Tibial nerve (tissue), 4 donors: ENCODE measurements at regions not wholly inside any gene's neighbourhood (a gene's known extent, or its start where the extent isn't known, plus 50 kb on each side); places are given as distances from the start of the nearest gene placed in this dataset.

ENCODE experiments used
- DNase-seq, 2 donors: peaks; one replicate each; pipeline ENCODE4 v3.0.0-alpha.2; 2019; ENCODE audit warnings: low spot score in 2 of 2
- H3K27ac ChIP-seq, 4 donors: fragments of 200-600 bp; sonication (generic) in 3 of 4; one replicate each; pipeline ENCODE4 v1.5.1; 2017 to 2019; ENCODE audit warnings: mild to moderate bottlenecking in 1 of 4
- H3K27me3 ChIP-seq, 2 donors: fragments of 200-600 bp; sonication (generic) in 1 of 2; one replicate each; pipeline versions ENCODE4 v1.5.1 to v1.6.0; 2017 to 2019
- H3K36me3 ChIP-seq, 3 donors: fragments of 200-600 bp; sonication (generic); one replicate each; pipeline ENCODE4 v1.5.1; 2018 to 2019
- H3K4me1 ChIP-seq, 4 donors: fragments of 200-600 bp; sonication (generic) in 3 of 4; one replicate each; pipeline ENCODE4 v1.5.1; 2017 to 2019
- H3K4me3 ChIP-seq, 4 donors: fragments of 200-600 bp; sonication (generic) in 3 of 4; one replicate each; pipeline ENCODE4 v1.5.1; 2017 to 2019; ENCODE audit warnings: mild to moderate bottlenecking in 1 of 4, moderate library complexity in 1 of 4
- H3K9me3 ChIP-seq, 4 donors: fragments of 200-600 bp; sonication (generic) in 3 of 4; one replicate each; pipeline ENCODE4 v1.5.1; 2017 to 2019
- EP300 ChIP-seq, 2 donors: sonication (generic); formaldehyde crosslinking; IDR thresholded peaks; one replicate each; pipeline ENCODE4 v1.6.1; 2017; ENCODE audit warnings: antibody characterized with exemption in 2 of 2, mild to moderate bottlenecking in 1 of 2
- POLR2A ChIP-seq, 2 donors: fragments of 450-650 bp; IDR thresholded peaks; one replicate each; pipeline ENCODE4 v1.6.1; 2017; ENCODE audit warnings: antibody characterized with exemption in 2 of 2, mild to moderate bottlenecking in 2 of 2, moderate library complexity in 2 of 2
- WGBS, 2 donors: methylation state at CpG; one replicate each; pipeline ENCODE4 v1.1.5; 2018; 5-methylcytosine and 5-hydroxymethylcytosine counted together
- TF ChIP-seq, protein P1 (sequence below), 5 experiments: fragments of 200-600 bp in 3 of 5; fragments of 450-650 bp in 2 of 5; sonication (generic) in 3 of 5; IDR thresholded peaks; one replicate each; pipeline ENCODE4 v1.5.1; 2016 to 2019; ENCODE audit warnings: antibody characterized with exemption in 5 of 5, mild to moderate bottlenecking in 3 of 5, moderate library complexity in 2 of 5

DNA sequence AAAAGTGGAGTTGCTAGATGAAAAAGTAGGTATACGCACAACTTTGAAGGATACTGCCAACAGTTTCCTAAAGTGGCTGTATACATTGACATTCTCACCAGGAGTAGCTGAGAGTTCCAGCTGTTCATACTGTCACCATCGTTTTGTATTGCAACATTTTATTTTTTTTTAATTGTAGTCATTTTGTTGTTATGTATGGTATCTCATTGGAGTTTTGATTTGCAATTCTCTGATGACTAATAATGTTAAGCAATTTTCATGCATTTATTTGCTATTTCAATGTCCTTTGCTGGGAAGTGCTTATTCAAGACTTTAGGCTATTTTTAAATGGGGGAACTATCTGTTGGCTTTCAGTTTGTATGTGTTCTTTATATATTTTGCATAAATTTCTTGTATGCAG, 185.1 kb upstream of the TGFBR2 start:
- H3K4me3 ChIP-seq: no peak overlapping the region
- H3K9me3 ChIP-seq: no peaks in the 10 kb centered on the region
- no peaks in the 10 kb centered on the region for H3K27me3 ChIP-seq
- H3K36me3 ChIP-seq: no peaks in the 10 kb centered on the region
- no peak for DNase-seq
- WGBS, 2 donors: 64 to 66% methylated on average over 2 of the region's 2 CpGs
- TF ChIP-seq, protein P1, sequence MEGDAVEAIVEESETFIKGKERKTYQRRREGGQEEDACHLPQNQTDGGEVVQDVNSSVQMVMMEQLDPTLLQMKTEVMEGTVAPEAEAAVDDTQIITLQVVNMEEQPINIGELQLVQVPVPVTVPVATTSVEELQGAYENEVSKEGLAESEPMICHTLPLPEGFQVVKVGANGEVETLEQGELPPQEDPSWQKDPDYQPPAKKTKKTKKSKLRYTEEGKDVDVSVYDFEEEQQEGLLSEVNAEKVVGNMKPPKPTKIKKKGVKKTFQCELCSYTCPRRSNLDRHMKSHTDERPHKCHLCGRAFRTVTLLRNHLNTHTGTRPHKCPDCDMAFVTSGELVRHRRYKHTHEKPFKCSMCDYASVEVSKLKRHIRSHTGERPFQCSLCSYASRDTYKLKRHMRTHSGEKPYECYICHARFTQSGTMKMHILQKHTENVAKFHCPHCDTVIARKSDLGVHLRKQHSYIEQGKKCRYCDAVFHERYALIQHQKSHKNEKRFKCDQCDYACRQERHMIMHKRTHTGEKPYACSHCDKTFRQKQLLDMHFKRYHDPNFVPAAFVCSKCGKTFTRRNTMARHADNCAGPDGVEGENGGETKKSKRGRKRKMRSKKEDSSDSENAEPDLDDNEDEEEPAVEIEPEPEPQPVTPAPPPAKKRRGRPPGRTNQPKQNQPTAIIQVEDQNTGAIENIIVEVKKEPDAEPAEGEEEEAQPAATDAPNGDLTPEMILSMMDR (IDR thresholded peaks at IDR 0.05): no peak
- TF ChIP-seq EP300 (IDR thresholded peaks at IDR 0.05): peak in 1 of 2 donors; percentile 58
- peaks cover 0 to 15% (median 5%) of the 10 kb centered on the region in 4 donors for H3K4me1 ChIP-seq
- no peak overlapping the region for H3K27ac ChIP-seq

DNA sequence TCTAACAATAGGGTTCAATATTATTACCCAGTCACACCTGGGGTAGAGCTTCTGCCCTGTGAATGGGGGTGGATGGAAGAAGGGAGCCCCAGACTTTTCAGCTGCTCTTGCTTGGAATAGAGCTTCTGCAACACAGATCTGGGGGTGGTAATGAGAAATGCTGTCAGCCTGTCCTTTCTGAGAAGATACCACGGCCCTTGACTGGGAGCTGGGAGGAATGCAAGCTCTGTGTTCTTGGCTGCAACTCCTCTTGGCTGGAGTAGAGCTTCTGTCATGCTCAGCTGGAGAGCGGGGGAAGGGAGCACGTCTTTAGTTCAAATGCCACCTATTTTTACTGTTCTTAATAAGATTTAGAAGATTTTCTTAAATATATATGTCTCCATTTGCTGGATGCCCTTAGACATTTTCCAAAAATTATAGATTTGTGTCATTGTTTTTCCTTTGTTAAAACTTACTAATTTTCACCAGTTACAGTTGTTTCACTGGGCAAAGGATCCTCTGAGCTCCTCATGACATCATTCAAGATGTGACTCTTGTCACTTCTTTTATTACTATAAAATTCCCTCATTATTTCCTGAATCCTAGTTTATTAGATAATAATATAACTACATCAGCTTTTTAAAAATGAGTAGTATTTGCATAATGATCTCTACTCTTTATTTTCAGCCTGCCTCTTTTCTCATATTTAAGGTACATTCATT, 180.0 kb upstream of the TGFBR2 start:
- H3K4me3 ChIP-seq: no peak overlapping the region
- H3K9me3 ChIP-seq: no peaks in the 10 kb centered on the region
- H3K27me3 ChIP-seq: no peaks in the 10 kb centered on the region
- WGBS, 2 donors: 8 to 16% methylated on average over 3 of the region's 3 CpGs
- DNase-seq: peak; percentile 29 to 66
- peaks cover 0 to 17% (median 3%) of the 10 kb centered on the region in 4 donors for H3K4me1 ChIP-seq
- H3K27ac ChIP-seq: peak overlapping the region in 3 of 4 donors; percentile 36 to 64 (median 38)
- H3K36me3 ChIP-seq: no peaks in the 10 kb centered on the region
- TF ChIP-seq, protein P1 (IDR thresholded peaks at IDR 0.05): no peak
- TF ChIP-seq POLR2A (IDR thresholded peaks at IDR 0.05): peak in 1 of 2 donors; percentile 11
- peak; percentile 15 to 82 for TF ChIP-seq EP300 (IDR thresholded peaks at IDR 0.05)

DNA sequence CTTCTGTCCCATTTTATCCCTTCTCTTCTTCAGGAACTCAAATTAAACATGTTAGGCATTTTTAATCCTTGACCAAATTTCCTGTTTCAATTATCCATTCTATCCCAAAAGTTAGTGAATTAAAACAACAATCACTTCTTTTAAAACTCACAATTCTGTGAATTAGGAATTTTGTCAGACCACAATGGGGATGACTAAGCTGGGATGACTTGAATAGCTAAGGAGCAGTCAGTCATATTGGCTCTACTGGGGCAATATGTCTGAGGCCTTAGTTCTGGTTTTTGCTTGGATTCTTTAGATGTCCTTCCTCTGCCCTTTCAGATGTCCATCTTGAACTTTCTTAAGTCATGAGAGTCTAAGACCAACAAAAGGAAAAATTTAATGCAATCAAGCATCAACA, 178.2 kb upstream of the TGFBR2 start:
- H3K27me3 ChIP-seq: no peaks in the 10 kb centered on the region
- H3K9me3 ChIP-seq: no peaks in the 10 kb centered on the region
- no peak overlapping the region for H3K27ac ChIP-seq
- no peaks in the 10 kb centered on the region for H3K36me3 ChIP-seq
- no peak overlapping the region for H3K4me3 ChIP-seq
- H3K4me1 ChIP-seq: peaks cover 0 to 17% (median 1%) of the 10 kb centered on the region in 4 donors
- DNase-seq: no peak
- TF ChIP-seq EP300 (IDR thresholded peaks at IDR 0.05): no peak
- TF ChIP-seq, protein P1 (IDR thresholded peaks at IDR 0.05): no peak
- TF ChIP-seq POLR2A (IDR thresholded peaks at IDR 0.05): no peak

DNA sequence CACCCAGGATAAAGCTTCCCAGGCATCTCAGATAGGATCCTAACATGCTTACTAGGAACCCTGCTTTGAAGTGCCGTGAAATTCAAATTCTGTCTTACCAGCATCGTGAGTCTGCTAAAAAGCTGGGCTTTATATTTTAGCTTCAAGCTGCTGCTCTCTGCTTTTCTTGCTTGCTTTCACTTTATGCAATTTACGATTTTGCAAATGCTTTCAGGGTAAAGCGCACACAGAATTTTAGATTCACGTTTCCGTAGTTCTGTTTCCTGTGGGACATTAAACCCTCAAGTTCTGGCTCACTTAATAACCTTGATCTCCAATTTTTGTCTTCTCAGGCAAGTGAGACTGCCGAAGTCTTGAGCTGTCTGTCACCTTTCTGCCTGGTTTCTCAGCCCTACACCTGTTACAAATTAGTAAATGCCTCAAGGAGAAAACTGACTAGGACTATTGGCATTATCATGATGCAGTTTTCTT, 170.5 kb upstream of the TGFBR2 start:
- Histone ChIP-seq H3K36me3 (no peaks in the 10 kb centered on the region), H3K27me3 (no peaks in the 10 kb centered on the region), H3K27ac (peak overlapping the region; percentile 1 to 92 (median 54)), H3K4me1 (peaks cover 0 to 51% (median 29%) of the 10 kb centered on the region in 4 donors), H3K4me3 (peak overlapping the region in 2 of 4 donors; percentile 10 to 33), H3K9me3 (no peaks in the 10 kb centered on the region)
- WGBS, 2 donors: 46 to 50% methylated on average over 7 of the region's 7 CpGs
- DNase-seq: no peak
- TF ChIP-seq, protein P1 (IDR thresholded peaks at IDR 0.05): no peak
- TF ChIP-seq EP300 (IDR thresholded peaks at IDR 0.05) (no peak), POLR2A (IDR thresholded peaks at IDR 0.05) (no peak)

DNA sequence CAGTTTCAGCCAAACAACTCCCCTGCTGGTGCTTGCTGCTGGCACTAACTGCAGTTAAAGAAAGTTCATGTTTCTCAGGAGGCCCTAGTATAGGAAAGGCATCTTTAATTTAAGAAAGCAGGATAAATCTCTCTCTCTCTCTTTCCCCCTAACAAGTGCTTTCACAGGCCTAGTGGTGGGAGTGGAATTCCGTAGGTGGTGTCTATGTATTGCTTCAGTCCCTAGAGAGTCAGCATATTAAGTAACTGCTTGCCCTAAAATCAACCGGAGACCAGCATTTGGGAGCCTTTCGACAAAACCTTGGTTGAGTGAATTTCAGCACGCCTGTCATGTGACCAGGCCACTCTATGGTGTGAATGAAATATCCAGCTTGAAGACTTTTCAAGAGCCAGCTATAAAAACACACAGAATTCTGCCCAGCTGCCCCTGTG, 169.2 kb upstream of the TGFBR2 start:
- Histone ChIP-seq H3K9me3 (no peaks in the 10 kb centered on the region), H3K27me3 (no peaks in the 10 kb centered on the region), H3K27ac (peak overlapping the region; percentile 55 to 92 (median 70)), H3K36me3 (no peaks in the 10 kb centered on the region), H3K4me1 (peaks cover 0 to 58% (median 29%) of the 10 kb centered on the region in 4 donors), H3K4me3 (no peak overlapping the region)
- TF ChIP-seq, protein P1 (IDR thresholded peaks at IDR 0.05): peak in 1 of 5 experiments; percentile 29
- peak in 1 of 2 donors; percentile 82 for TF ChIP-seq EP300 (IDR thresholded peaks at IDR 0.05)
- TF ChIP-seq POLR2A (IDR thresholded peaks at IDR 0.05): no peak
- 22 to 24% methylated on average over 4 of the region's 4 CpGs for WGBS, 2 donors
- peak; percentile 32 to 61 for DNase-seq
